ENCODE measurements at regions not wholly inside any gene's neighbourhood (a gene's known extent, or its start where the extent isn't known, plus 50 kb on each side); places are given as distances from the start of the nearest gene placed in this dataset.

DNA sequence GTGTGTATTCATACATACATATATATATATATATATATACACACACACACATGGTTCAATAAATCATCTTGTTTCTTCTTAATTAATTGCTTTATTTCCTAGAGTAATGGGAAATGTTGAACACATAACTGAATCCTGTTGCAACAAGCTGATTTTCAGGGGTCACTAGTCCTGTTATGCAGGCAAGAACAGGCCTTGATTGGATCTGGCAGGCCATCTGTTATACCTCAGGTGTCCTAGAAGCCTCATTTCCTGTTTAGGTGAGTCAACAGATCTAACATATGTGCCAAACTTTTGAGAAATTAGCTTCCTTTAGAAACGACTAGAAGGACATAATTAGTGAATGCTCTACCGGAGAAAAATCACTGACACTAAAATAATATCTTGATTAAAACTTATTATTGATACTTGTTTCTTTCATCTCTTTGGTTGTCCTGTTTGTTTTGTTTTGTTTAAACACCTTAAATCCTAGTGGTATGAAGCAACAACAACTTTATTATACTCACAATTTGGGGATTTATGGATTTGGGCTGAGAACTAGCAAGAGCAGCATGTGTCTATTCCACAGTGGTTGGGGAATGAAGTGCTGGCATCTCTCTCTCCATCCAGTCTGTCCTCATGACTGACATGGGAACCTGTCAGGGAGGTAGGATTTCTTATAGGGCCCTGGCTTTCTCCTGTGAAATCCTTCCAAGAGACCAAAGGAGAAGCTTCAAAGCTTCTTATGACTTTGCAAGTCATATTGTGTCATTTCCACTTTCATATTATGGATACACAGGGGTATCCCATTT is 552.6 kb downstream of the NSUN3 start:
- DNase-seq = no peak

DNA sequence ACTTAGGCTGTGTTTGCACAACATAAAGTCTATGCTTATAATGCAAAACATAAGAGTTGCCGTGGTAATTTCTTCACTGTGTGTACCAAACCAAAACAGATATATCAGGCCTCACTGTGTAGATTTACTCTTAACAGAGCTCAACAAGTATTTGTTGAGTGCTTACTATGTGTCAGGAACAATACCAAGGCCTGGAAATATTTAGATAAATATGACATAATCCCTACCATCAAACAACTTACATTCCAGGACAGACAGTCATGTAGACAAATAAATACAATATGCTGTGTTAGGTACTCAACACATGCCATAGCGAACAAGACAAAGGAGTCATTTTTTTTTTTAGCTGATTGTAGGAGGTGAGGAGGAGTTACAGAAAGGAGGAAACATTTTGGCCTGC is 554.0 kb downstream of the NSUN3 start:
- DNase-seq = peak; percentile 25

DNA sequence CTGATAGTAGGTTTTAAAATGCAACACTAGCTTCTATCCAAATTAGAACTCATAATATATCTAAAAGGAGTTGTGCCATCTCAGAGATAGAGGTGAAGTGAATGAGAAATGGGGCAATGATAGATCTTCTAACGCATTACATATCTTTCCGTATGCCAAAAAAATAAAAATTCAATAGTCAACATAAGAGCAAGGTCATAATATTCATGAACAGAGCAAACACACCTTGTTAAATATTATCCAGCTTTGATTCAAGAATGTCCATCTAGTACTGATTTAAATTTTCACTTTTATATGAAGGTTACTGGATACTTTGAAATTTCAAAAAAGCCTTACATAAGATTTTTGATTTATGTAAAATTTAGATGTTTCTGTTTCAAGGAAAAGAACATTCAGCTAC is 554.5 kb downstream of the NSUN3 start:
- DNase-seq = no peak

DNA sequence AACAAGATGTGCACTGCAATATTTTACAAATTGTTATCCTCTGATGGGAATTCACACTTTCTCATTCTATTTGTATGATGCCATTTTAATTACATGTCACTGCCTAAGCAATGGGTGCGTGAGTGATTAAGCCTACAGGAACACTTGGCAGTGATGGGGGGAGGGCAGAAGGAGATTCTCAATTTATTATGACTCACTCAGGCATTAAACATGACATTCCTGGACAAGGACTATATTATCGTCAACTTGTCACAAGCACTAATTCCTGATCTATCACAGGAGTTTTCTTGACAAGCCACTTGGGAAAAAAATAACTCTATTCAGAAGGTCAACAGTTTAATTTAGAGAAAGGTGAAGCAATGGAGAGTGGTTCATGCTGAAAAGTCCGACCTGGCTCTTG is 556.8 kb downstream of the NSUN3 start:
- no peak for DNase-seq

DNA sequence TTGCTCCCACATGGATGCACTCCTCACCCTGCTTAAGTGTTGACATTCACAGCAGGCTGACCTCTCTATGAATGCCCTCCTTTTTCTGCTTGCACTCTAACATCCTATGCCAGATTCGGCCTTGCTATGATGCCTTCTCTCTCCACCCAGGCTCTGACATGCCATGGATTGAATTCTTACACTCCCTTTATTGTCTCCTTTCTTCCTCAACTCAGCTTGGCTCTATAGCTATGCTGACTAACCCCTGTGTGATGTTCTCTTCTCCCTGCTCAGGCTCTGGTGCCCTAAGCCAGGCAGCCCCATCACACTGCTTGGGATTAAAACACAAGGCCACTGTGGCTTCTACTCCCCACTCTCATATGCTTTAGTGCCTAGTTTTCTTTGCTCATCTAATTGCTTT is 563.7 kb downstream of the NSUN3 start:
- no peak for DNase-seq

DNA sequence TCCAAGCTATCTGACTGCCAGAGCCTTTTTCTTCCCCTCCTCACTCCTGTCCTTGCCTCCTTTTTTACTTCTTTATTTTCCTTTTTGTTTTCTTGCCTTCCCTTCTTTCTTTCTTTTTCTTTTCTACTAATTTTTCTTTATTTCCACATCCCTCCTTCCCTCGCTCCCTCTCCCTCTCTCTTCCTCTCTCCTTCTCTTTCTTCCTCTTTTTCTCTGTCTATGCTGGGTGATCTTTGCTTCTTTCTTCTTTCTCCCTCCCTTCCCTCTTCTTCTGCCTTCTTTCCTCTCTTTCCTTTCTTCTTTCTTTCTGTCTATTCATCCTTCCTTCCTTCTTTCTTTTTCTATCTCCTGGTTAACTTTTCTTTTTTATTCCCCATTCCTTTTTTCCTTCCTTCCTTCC is 564.8 kb downstream of the NSUN3 start:
- no peak for DNase-seq

DNA sequence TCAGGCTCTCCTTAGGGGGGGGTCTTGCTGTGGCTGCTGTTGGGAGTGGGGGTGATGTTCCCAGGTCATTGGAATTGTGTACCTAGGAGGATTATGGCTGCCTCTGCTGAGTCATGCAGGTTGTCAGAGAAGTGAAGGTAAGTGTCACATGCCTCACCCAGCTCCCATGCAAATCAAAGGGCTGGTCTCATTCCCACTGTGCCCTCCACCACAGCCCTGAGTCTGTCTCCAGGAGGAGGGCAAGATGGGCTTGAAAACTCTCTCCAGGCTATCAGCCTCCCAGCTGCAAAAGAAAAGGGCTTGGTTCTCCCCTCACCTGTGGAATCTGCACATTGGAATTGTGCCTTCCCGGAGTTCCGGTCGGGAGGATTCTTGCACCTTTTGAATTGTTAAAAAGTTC is 580.5 kb downstream of the NSUN3 start:
- DNase-seq = no peak

DNA sequence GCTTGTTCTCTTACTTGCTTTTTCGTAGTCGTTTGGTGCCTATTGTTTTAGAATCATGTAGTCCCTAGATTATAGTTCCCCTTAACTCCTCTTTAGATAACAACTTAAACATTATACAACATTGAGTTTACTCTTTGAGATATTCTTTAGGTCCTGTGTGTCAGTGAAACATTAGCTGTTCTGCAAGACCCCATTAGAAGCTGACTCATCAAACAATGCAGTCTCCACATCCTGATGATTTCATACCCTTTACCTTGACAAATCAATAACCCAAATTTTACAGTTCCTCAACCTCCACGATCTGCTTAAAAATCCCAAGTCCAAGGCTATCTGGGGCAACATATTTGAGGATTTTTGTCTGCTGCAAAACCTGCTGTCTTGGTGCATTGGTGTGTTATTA is 582.9 kb downstream of the NSUN3 start:
- no peak for DNase-seq

DNA sequence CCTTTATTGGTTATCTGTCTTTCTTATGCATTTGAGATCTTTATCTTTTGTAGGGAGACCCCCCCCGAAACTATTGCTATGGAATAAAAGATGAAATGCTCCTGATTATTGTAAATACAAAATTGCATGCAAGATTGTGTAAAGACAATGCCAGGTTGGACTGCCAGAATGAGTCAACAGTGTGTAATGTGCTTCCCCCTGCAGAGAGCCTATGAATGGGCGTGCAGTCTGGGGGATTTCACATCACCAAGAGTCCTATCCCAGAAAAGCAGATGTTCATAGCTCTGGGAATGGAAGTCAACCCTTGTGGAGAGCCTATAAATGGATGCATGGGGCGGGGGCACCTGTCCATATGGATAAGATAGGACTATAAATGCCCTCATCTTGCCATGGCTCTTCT is 584.3 kb downstream of the NSUN3 start:
- peak; percentile 72 for DNase-seq

DNA sequence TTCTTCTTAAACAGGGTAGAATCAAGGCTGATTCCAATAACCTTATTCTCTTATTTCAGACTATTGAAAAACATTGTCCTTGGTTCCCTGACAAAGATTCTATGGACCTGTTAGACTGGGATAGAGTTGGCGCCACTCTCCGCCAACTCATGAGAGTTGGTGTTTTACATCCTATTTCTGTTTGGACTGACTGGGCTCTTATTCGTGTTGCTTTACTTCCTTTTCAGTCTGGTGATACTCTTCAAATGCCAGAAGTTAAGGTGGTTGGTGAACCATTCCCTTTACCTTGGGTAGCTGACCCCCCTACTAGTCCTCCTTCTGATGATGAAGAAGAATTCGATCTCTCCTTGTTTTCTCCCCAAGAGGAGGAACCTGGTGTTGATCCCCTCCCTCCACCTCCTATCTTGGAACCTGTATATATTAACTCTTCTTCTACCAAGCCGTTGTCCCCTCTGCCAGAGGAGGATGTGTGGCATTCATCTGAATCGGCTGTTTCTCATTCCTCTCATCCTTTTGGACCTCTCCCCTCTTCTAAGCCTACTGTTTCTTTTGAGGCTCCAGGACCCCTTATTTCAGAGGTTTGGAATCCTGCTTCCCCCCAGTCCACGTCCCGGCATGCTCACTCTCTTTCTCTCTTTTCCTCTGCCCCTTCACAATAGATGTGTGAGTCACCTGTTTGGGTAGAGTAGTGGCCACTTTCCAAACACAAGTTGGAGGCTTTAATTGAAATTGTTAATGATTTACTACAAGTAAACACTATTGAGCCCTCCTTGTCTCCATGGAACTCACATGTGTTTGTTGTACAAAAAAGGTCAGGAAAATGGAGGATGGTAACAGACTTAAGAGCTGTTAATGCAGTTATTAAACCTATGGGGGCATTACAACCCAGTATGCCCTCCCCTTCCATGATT is 585.7 kb downstream of the NSUN3 start:
- peak; percentile 85 for DNase-seq

DNA sequence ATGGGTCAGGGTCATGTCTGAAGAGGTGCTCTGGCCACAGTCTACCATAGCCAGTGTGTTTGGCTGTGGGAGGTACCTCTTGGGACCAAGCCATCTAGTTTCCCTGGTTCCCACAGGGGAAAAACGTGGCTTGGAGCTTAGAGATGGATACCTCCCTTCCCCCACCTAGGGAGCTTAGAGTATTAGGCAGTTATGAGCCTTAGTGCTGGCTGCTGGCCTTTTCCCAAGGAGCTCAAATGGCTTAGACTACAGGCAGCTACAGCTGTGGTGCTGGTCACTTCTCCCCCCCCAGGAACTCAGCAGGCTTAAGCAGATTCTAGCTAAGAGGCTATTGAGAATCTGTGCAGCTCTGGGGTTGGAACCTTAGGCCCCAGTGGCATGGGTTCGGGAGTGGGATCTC is 591.2 kb downstream of the NSUN3 start:
- DNase-seq = no peak

DNA sequence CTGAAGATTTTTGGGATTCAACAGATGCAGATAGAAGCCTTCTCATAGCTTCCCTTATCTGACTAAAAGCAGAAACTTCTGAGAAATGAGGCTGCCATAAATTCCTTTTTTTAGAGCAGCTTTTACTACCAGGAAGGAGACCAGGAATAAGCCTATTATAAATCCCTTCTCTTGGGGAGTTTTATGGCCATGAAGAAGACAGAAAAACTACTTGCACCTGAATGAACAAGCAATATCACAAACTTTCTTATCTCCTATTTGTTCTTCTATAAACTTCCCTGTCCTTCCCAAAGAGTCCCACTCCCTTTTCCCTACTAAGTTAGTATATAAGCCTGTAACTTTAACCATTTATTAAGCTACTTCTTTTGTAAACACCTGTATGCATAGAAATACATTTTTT is 603.1 kb downstream of the NSUN3 start:
- no peak for DNase-seq

DNA sequence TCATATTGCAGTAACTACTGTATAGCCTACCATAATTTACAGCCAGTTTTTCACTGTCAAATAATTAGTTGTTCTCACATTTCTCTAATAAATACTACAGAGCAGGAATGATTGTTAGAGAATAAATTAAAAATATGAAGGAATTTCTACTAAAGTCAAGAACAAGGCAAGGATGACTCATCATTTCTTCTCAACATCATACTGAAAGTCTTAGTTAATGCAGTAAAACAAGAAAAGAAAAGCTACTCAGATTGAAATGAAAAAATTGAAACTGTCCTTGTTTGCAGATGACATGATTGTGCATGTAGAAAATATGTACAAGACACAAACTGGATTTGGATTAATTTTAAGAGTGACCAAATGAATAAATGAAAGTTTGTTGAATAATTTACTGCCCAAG is 608.2 kb downstream of the NSUN3 start:
- DNase-seq = no peak

DNA sequence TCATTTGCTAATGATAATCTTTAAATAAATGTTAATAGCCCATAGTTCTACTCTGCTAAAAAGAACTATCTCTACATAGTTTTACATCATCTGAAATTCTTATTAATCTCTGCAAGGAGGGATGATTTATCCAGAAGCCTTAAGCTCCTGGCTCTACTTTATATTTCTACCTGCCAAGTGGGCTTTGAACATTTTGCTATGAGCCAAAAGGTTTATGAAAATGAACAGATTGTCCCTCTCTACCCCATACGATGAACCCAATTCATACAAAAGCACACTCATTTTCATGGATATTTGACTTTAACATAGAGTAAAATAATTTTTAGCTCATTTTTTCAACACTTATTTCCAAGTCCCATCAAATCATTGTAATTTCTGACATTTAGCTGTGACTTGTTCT is 611.0 kb downstream of the NSUN3 start:
- no peak for DNase-seq

DNA sequence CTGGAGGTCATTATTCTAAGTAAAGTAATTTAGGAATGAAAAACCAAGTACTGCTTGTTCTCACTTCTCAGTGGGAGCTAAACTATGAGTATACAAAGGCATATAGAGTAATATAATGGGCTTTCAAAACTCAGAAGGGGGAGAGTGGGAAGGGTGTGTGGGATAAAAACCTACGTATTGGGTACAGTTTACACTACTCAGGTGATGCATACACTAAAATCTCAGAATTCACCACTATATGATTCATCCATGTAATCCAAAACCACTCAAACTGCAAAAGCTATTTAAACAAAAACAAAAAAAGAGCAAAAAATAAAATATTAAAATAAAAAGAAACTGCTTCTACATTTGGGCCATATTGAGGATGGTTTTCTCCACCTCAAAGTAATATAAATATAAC is 623.3 kb downstream of the NSUN3 start:
- DNase-seq = no peak

DNA sequence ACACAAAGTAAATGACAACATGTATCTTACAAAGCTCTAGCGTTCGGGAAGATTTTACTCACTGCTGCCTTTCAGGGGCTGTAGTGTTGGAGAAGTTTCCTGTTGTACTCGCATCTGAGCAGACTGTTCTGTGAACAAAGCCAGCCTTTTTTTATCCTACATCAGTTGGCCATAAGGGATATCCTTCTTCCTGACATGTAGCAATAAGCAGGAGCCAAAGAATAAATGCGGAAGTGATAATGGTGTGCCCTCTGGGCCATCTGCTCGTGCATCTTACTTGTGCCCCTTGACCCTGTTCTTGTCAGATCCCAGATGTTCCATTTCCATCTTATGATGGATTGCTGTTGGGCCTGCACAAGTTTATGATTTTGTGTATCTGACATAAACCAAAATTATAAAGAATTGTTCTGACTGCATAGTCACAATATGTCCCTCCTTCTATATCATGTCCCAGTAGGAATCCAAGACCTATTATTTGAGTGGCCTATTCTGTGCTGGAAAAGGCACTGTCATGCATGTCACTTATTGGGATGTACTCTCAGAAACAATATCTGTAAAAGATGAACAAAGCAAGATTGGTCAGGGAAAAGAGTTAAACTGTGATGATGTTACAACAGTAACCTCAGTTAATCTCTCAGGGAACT is 631.3 kb downstream of the NSUN3 start:
- DNase-seq = no peak

DNA sequence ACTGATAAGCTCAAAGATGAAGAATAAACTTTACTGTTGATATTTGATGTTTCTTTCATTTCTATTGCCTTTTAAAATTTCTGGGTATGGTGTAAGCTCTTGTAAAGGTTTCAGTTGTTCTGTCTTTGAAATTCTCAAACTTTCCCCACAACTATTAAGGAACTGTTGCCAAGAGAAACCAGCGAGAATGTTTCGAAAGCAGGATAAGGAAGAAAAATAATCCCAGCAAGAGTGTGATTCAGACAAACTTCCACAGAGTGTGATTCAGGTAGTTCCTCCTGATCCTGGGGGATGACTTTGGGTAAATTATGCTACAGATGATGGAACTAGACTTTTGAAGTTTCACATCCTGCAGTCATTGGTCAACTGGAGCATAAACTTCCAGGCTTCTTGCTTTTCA is 632.0 kb downstream of the NSUN3 start:
- DNase-seq = peak; percentile 12

DNA sequence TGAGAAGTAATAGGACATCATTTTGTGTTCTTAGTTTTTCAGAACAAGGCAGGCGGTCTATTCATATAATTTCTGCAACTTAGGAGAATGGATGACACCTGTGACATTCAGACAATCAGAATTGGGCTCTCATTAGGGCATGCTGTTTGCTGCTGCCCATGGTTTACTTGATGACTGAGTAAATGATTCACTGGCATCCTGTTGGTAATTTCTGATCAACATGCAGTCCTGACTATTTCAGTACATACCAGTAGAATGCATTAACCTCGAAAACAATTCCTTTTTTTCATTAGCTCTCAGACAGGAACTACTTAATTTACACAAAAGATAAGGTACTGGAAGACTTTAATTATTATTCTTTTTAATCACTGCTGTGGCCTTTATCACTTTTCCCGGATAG is 641.6 kb downstream of the NSUN3 start:
- DNase-seq = no peak

DNA sequence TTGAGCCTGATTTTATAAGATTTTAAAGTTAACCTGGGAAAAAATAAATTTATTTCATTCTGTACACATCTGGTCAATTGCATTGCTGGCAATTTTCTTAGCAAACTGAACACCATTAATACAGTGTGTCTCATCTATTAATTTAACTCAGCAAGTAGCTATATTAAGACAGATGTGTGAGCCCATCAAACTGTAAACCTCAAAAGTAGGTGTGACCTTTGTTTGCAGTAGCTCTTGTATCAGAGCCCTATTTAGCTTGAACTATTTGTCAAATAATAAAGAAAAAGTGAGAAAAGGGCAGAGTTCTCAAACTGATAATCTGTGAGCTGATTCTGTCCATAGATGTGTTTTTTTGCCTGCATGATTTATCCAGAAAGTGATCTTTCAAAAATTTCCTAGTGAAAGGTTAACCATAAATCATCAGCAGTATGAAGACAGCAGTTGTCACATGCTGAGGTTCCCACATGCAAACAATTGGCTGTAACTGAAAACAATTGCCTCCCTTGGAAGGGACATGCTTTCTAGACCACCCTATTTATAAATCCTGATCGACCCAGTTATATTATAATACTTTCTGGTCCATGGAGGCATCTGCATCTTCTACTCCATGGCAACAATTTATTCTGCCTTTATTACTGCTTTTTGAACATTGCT is 646.5 kb downstream of the NSUN3 start:
- DNase-seq = no peak

DNA sequence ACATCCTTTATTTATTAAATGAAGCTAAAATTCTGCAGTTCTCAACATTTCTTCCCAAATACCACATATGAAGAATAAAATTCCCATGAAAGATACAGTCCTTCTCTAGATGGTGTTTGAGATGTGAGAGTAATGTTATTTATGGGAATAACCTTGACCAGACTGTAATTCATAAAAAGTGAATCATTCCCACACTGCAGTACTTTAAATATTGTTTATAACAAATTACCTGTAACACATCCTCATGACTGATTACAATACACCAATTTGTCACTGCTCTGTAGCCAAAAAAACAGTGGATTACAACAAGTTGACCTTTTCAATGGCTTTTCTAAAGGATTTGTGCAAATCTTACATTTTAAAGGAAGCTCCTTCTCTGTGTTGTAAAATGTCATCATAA is 651.3 kb downstream of the NSUN3 start:
- DNase-seq = no peak

DNA sequence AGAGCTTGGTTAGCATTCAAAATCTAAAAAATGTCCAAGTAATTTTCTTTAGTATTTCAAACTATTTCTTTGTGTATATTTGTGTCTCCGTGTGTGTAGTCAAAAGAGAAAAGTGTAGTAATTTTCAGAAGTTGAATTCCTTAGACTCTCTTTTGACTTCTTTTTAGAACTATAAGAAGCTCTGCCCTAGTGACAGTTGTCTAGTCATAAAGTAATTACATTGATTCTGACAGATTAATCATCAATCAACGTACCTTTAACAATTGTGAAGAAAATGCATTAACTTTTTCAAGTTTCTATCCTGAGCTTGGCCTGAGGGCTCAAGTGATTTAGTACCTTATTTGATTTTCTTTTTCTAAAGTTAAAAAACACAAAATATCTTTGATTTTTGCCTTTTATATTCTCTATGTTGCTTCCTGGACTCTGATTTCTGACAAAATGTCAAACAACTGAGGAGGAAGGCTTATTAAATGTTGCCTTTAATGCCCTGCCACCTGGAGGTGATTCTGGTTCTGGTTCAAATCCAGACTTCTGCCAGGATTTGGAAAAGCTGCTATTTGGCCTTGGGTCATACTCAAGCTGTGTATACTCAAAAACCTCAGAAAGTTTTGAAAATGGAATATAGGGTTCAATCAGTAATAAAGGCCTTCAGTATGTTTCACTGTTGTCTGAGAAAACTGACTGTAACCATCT is 653.6 kb downstream of the NSUN3 start:
- DNase-seq = peak; percentile 18

DNA sequence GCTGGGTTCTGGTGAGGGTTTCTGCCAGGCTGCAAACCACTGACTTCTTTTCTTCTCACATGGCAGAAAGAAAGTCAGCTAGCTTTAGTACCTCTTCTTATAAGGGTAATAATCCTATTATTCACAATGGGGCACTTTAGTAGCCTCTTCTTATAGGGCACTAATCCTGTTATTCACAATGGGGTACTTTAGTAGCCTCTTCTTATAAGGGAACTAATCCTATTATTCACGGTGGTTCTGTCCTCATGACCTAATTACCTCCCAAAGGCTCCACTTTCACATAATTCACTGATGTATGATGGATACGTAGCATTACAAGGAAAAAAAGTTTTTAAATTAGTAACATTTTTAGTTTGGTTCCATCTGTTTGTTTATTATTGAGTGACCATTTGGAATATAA is 671.3 kb downstream of the NSUN3 start:
- DNase-seq = no peak

DNA sequence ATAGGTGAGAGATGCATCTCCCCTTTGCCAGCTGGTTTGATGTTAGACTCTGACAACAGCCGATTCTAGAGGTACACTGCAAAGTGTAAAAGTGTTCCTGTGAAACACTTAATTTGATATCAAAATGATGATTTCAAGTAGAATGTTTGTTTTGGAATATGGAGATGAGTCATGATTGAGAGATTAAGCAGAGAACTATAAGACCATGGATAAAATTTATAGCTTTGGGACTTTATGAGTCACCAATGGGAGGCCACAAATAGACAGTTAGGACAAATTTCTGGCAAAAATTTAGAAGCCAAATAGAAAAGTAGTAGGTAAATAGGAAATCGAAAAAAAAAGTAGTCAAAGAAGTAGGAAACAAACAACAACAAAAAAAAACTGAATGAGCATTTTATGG is 672.5 kb downstream of the NSUN3 start:
- DNase-seq = no peak
